ENCODE measurements at regions not wholly inside any gene's neighbourhood (a gene's known extent, or its start where the extent isn't known, plus 50 kb on each side); places are given as distances from the start of the nearest gene placed in this dataset.

- TF ChIP-seq TAF1 (IDR thresholded peaks at IDR 0.05; ENCODE audit: low read depth) (no peak), CEBPB (IDR thresholded peaks at IDR 0.05) (no peak), YY1 (IDR thresholded peaks at IDR 0.05; ENCODE audit: low read depth) (no peak), TCF12 (IDR thresholded peaks at IDR 0.05; ENCODE audit: low read depth) (no peak), RAD21 (IDR thresholded peaks at IDR 0.05; ENCODE audit: low read depth) (no peak), NFIC (IDR thresholded peaks at IDR 0.05) (no peak), EP300 (IDR thresholded peaks at IDR 0.05; ENCODE audit: borderline replicate concordance) (no peak), TEAD4 (IDR thresholded peaks at IDR 0.05) (no peak)
- TF ChIP-seq, protein P1, sequence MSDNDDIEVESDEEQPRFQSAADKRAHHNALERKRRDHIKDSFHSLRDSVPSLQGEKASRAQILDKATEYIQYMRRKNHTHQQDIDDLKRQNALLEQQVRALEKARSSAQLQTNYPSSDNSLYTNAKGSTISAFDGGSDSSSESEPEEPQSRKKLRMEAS (IDR thresholded peaks at IDR 0.05) = no peak
- TF ChIP-seq, protein P2, sequence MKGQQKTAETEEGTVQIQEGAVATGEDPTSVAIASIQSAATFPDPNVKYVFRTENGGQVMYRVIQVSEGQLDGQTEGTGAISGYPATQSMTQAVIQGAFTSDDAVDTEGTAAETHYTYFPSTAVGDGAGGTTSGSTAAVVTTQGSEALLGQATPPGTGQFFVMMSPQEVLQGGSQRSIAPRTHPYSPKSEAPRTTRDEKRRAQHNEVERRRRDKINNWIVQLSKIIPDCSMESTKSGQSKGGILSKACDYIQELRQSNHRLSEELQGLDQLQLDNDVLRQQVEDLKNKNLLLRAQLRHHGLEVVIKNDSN (IDR thresholded peaks at IDR 0.05) = no peak
Observed at GRCh38 chr20:40785346-40785745, 96.3 kb upstream of the MAFB start.

Measured in Ishikawa (cell line).